Activated naive CD8-positive, alpha-beta T cell treated with anti-CD3 and anti-CD28 coated beads, Interleukin-2, amount 10 ng/mL, durations not matched to agents 7 days and 5 days (primary cell): ENCODE measurements at regions not wholly inside any gene's neighbourhood (a gene's known extent, or its start where the extent isn't known, plus 50 kb on each side); places are given as distances from the start of the nearest gene placed in this dataset.
A peak's percentile ranks its signal among the peaks of the same experiment; 100 is the strongest.

Experiments
- ATAC-seq: fragments of 150-1000 bp; cut with Tn5 transposase; one replicate; pipeline ENCODE4 v1.10.0; 2021; ENCODE audit warnings: low read depth, moderate library complexity
- POLR2A ChIA-PET: fragments of 350-600 bp; sonication (Branson Sonifier 250); formaldehyde crosslinking; loops from one replicate; lab custom pipeline; 2021; ENCODE audit warnings: antibody characterized with exemption; lab: Charles Lee
- DNase-seq: peaks from one replicate; pipeline ENCODE4 v3.0.0; 2021
- H3K27ac Mint-ChIP-seq: one replicate; pipeline ENCODE4 v1.8.0; 2022; ENCODE audit warnings: mild to moderate bottlenecking, mixed read lengths
- H3K27me3 Mint-ChIP-seq: one replicate; pipeline ENCODE4 v1.8.0; 2022; ENCODE audit warnings: mild to moderate bottlenecking, moderate library complexity, mixed read lengths
- H3K36me3 Mint-ChIP-seq: one replicate; pipeline ENCODE4 v1.8.0; 2021; ENCODE audit warnings: mild to moderate bottlenecking, mixed read lengths
- H3K4me1 Mint-ChIP-seq: one replicate; pipeline ENCODE4 v1.8.0; 2021; ENCODE audit warnings: mixed read lengths
- H3K4me3 Mint-ChIP-seq: one replicate; pipeline ENCODE4 v1.8.0; 2022; ENCODE audit warnings: mild to moderate bottlenecking, moderate library complexity, mixed read lengths
- H3K9me3 Mint-ChIP-seq: one replicate; pipeline ENCODE4 v1.8.0; 2021; ENCODE audit warnings: mixed read lengths

DNA sequence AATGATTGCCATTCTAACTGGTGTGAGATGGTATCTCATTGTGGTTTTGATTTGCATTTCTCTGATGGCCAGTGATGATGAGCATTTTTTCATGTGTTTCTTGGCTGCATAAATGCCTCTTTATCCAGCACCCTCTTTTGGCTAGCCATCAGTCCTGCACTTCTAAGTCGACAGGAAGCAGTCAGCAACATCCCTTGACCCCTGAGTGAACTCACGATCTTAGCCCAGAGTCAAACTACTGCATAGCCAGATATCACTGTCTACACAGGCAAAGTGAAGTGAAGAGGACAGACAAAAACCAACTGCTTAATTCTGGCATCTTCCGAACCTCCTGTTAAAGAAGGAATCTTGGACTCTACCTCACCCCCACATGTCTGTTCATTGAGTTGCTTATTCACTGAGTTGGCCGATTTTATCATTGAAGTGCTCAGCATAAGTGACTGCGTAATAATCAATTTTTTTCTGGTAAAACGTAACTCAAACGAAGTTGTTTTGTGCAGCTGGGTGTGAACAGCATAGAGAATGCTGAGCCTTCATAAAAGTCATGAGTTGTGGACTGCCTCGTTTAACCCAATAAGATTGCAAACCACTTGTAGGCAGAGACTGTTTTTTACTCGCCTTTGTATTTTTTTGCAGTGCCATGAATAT lies 304.2 kb downstream of the COG6 start:
- Mint-ChIP-seq H3K36me3 (peaks cover 3% of the 10 kb centered on the region), H3K27me3 (no peaks in the 10 kb centered on the region)
- peak; percentile 32 for ATAC-seq

DNA sequence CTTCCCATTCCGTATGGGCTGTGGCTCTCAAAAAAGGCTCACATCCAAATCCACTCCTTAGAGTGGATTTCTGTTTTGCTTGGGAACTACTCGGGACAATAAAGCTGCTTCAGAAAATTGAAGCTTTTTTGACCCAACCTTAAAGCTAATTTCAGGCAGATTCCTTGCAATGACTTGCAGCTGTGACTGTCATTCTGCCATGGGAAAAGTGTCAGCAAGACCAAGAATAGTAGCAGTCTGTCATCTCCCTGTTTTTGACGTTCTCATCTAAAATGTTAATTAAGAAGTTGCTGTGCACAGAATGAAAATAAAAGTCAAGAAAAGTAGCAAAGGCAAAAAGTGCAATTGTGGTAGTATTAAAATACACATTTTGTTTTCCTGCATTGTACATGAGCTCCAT lies 304.7 kb downstream of the COG6 start:
- POLR2A ChIA-PET: interaction anchor here (0.6 kb wide), 1 partner anchor 1309 kb away, joined by 3 read pairs; no protein-coding TSS in a partner anchor
- ATAC-seq (no peak), DNase-seq (no peak)
- Mint-ChIP-seq H3K27ac (no peak overlapping the region), H3K4me3 (no peak overlapping the region), H3K9me3 (peaks cover 1% of the 10 kb centered on the region), H3K4me1 (peaks cover 34% of the 10 kb centered on the region), H3K36me3 (peaks cover 3% of the 10 kb centered on the region), H3K27me3 (no peaks in the 10 kb centered on the region)

More for the DNA sequence above, 304.2 kb downstream of the COG6 start:
- no peak for DNase-seq
- peaks cover 34% of the 10 kb centered on the region for H3K4me1 Mint-ChIP-seq
- no peak overlapping the region for H3K27ac Mint-ChIP-seq
- no peak overlapping the region for H3K4me3 Mint-ChIP-seq
- peaks cover 1% of the 10 kb centered on the region for H3K9me3 Mint-ChIP-seq
- POLR2A ChIA-PET: interaction anchor here (0.6 kb wide), 1 partner anchor 1309 kb away, joined by 3 read pairs; no protein-coding TSS in a partner anchor

DNA sequence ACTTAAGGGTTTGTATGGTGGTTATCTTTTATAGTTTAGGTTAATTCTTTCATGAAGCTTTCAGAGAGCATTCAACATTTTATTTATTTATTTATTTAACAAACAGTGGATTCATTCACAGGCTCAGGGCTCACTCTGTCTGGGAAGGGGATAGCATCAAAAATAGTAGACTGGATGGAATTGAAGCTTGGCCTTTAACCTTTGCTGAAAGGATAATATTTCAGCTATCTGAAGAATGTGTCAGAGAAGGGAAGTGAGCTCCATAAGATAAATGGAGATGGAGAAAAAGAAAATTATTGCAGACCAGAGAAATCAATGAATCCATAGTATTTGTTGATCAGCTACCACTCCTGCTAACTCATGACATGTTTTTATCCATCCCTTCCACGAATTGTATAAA lies 305.6 kb downstream of the COG6 start:
- peaks cover 1% of the 10 kb centered on the region for H3K9me3 Mint-ChIP-seq
- H3K4me3 Mint-ChIP-seq: no peak overlapping the region
- no peak overlapping the region for H3K27ac Mint-ChIP-seq
- POLR2A ChIA-PET: no interaction called here
- peaks cover 3% of the 10 kb centered on the region for H3K36me3 Mint-ChIP-seq
- no peaks in the 10 kb centered on the region for H3K27me3 Mint-ChIP-seq
- DNase-seq (no peak), ATAC-seq (no peak)
- H3K4me1 Mint-ChIP-seq: peaks cover 27% of the 10 kb centered on the region

DNA sequence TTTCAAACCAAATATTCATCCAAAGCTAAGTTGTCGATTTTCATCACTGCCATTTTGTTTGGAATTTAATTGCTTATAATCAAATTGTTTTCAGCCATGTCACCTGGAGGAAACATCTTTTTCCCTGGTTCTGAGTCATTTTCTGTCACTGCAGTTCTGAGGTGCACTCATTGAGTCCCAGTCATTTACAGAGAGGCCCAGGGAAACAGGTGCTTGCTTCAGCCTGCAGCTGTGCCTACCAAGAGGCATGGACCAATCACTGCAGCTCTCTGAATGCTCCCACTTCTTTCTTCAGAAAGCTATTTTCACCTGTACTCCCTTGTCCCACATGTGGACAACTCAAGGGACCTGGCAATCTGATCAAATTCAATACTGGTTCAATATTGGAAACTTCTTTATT lies 308.1 kb downstream of the COG6 start:
- ATAC-seq: no peak
- no peak overlapping the region for H3K4me3 Mint-ChIP-seq

DNA sequence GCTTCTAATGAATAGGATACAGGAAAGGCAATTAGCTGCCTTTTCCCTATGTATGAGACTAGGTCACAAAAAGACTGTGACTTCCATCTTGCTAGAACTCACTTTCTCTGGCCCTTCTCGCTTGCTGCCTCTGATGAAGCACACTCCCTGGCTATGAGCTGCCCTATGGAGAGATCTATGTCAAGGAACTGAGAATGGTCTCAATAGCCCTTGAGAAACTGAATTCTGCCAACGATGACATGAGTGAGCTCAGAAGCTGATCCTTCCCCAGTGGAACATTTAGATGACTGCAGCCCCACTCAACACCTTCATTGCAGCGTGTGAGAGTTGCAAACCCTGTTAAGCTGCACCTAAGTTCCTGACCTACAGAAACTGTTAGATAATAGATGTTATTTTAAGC lies 309.8 kb downstream of the COG6 start:
- DNase-seq (no peak), ATAC-seq (no peak)
- no peaks in the 10 kb centered on the region for H3K4me1 Mint-ChIP-seq
- no peak overlapping the region for H3K27ac Mint-ChIP-seq
- no peak overlapping the region for H3K4me3 Mint-ChIP-seq
- H3K36me3 Mint-ChIP-seq: peaks cover 2% of the 10 kb centered on the region
- H3K27me3 Mint-ChIP-seq: peaks cover 2% of the 10 kb centered on the region
- peaks cover 5% of the 10 kb centered on the region for H3K9me3 Mint-ChIP-seq
- POLR2A ChIA-PET: interaction anchor here (0.6 kb wide), 1 partner anchor 281 kb away, joined by 3 read pairs; no protein-coding TSS in a partner anchor

More for the DNA sequence above, 308.1 kb downstream of the COG6 start:
- Mint-ChIP-seq H3K36me3 (peaks cover 2% of the 10 kb centered on the region), H3K27ac (no peak overlapping the region), H3K27me3 (no peaks in the 10 kb centered on the region), H3K4me1 (peaks cover 5% of the 10 kb centered on the region), H3K9me3 (peaks cover 4% of the 10 kb centered on the region)
- no peak for DNase-seq
- POLR2A ChIA-PET: no interaction called here

DNA sequence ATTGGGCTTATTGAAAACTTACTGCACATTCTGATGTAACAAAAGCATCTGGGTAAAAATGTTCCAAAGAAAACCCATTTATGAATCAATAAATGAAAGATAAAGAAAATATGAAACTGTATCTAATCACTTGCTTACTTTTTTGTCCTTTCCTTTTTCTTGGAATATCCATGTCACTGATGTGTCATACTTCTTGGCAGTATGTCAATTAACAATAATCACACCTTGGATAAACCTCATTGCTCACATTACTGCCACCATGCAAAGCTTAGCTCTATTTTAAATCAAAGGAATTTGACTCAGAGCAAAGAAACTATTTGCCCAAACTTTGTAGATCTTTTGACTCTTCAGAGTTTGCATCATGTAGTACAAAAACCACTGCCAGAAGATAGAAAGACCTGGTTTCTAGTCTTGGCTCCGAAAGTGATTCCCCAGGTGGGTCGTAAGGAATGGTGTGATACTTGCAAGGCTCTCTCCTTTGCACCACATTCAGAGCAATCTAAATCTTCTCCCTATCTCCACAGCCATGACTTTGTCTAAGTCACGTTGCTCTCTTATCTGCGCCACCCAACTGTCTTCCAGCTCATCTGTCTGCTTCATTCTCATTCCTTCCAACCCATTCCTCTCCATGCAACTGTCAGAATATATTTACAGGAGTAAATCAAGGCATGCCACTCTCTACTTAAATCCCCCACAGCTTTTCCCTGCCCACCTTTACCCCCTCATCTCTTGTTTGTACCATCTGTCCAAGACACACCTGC lies 311.9 kb downstream of the COG6 start:
- Mint-ChIP-seq H3K27me3 (peaks cover 2% of the 10 kb centered on the region), H3K36me3 (peaks cover 2% of the 10 kb centered on the region)
- POLR2A ChIA-PET: no interaction called here

DNA sequence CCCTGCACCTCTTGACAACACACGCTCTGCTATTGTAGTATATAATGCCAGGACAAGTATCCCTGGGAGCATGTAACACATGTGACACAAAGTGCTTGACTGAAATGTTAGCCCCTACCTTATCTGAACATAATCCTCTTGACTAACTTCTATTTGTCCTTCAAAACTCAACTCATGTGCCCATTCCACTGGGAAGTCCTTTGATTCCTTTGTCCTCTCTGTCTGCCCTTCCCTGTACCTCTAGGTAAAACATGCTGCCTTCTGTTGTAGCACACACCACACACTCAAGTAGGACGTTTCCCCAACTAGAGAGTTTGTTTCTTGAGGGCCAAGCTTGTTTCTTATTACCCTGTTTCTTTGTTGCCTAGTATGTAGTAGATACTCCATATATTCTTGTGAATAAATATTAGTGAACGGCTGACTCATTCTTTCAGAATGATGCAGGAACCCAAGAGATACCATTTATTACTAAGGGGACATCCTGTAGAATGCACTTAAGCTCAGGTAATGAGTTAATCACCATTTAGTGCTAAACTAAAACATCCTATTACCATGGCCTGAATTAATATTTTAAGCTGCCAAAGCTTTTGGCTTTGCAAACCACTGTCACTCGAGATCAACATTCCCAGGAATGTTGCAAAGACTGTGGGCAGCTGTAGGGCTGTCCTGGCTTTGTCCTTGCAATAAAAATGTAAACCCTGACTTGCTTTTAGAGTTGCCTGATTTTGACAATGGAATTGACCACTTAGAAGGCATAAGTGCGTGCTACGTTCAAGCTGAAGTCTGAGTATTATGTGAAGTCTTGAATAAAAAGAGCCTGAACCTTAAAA lies 313.4 kb downstream of the COG6 start:
- H3K9me3 Mint-ChIP-seq: peaks cover 10% of the 10 kb centered on the region
- ATAC-seq: no peak
- H3K4me3 Mint-ChIP-seq: no peak overlapping the region
- peaks cover 2% of the 10 kb centered on the region for H3K36me3 Mint-ChIP-seq
- DNase-seq: no peak
- POLR2A ChIA-PET: no interaction called here
- peaks cover 2% of the 10 kb centered on the region for H3K27me3 Mint-ChIP-seq
- H3K27ac Mint-ChIP-seq: no peak overlapping the region
- H3K4me1 Mint-ChIP-seq: no peaks in the 10 kb centered on the region

More for the DNA sequence above, 311.9 kb downstream of the COG6 start:
- Mint-ChIP-seq H3K9me3 (peaks cover 10% of the 10 kb centered on the region), H3K27ac (no peak overlapping the region), H3K4me1 (no peaks in the 10 kb centered on the region), H3K4me3 (no peak overlapping the region)
- ATAC-seq (no peak), DNase-seq (no peak)

DNA sequence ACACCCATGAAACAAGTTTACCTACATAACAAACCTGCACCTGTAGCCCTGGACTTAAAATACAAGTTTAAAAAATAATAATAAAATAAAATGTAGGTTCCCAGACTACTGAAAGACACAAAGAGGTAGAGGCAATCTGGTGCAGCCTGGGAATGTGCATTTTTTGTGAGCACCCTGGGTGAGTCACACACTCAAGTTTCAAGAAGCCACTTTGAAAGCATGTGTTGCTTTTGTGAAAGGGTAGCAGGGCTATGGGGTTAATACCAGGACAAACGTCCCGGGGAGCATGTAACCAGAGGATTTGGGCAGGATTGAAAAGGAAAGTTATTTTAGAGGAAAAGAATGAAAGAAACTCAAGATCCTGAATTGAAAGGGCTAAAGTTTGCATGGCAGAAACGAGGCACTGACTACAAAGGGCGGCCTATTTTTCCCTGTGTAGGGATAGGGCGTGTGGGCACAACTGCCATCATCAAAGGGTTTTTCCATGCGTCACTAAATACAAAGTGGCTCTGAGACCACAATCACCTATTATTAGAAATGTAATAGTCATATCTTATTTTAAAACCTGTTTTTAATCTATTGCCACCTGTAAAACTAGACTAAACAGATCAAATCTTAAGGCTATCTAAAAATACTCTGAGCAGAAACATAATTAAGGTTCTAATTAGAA lies 314.9 kb downstream of the COG6 start:
- Mint-ChIP-seq H3K27ac (no peak overlapping the region), H3K4me1 (no peaks in the 10 kb centered on the region), H3K4me3 (no peak overlapping the region), H3K27me3 (peaks cover 2% of the 10 kb centered on the region), H3K9me3 (peaks cover 10% of the 10 kb centered on the region), H3K36me3 (peaks cover 2% of the 10 kb centered on the region)
- no peak for DNase-seq
- POLR2A ChIA-PET: no interaction called here
- no peak for ATAC-seq

DNA sequence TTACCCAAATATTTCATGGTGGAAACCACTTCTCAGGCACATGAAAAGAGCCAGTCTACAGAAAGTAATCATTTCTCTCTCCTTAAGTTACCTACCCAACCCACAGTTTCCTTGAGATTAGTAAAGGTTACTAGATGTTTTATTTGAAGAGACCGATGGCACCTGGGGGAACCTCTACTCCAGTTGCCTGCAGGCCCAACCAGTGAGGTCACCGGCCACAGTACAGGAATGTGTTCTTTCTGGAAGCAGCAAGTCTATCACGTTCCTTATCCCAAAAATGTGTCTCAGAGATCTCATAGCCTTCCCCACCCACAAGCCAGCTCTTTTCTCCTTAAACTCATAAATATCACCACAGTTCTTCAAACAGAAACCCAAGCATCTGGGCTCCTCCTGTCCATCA lies 316.1 kb downstream of the COG6 start:
- no peaks in the 10 kb centered on the region for H3K4me1 Mint-ChIP-seq
- DNase-seq (no peak), ATAC-seq (no peak)
- peaks cover 2% of the 10 kb centered on the region for H3K36me3 Mint-ChIP-seq
- POLR2A ChIA-PET: no interaction called here
- H3K4me3 Mint-ChIP-seq: no peak overlapping the region
- H3K27me3 Mint-ChIP-seq: peaks cover 2% of the 10 kb centered on the region
- H3K9me3 Mint-ChIP-seq: peaks cover 10% of the 10 kb centered on the region
- no peak overlapping the region for H3K27ac Mint-ChIP-seq

DNA sequence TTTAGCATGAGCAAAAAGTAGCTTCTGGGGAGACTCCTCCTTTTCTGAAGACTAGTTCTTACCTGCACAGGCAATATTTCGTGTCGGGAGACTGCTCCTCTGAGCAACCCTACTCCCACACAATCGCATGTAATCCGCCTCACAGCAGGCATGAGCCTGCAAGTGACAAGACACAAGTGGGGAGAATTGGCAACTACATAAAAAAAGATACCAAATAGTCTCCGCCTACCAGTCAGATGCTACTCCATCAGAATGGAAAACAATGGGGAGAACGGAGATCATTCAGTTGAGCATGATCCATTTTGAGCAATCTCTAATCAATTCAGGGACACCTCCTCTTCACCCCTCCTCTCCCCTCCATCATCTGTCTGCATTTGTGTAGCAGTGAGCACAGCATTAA lies 321.0 kb downstream of the COG6 start:
- H3K9me3 Mint-ChIP-seq: peaks cover 4% of the 10 kb centered on the region
- H3K36me3 Mint-ChIP-seq: no peaks in the 10 kb centered on the region
- no peaks in the 10 kb centered on the region for H3K4me1 Mint-ChIP-seq
- DNase-seq: no peak
- no peak overlapping the region for H3K27ac Mint-ChIP-seq
- POLR2A ChIA-PET: no interaction called here
- peaks cover 6% of the 10 kb centered on the region for H3K27me3 Mint-ChIP-seq
- H3K4me3 Mint-ChIP-seq: no peak overlapping the region
- ATAC-seq: no peak

DNA sequence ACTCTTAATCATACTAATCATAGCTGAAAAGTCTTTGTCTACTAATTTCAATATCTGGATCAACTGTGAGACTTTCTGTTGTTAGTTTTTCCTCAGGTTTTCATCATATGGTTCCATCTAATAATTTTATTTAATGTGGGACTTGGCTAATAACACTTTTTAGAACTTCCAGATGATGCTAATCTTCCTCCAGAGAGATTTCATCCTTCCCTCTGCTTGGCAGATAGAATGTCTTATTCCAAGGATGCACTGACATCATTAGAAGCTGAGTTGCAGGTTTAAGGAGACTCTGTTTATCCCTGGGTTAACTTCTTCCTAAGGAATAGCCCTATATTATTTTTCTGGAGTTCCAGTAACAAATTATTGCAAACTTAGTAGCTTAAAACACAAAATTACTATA lies 325.6 kb downstream of the COG6 start:
- Mint-ChIP-seq H3K27ac (no peak overlapping the region), H3K36me3 (no peaks in the 10 kb centered on the region), H3K27me3 (peaks cover 12% of the 10 kb centered on the region), H3K4me1 (no peaks in the 10 kb centered on the region), H3K9me3 (peaks cover 2% of the 10 kb centered on the region), H3K4me3 (no peak overlapping the region)
- POLR2A ChIA-PET: no interaction called here
- ATAC-seq (no peak), DNase-seq (no peak)

DNA sequence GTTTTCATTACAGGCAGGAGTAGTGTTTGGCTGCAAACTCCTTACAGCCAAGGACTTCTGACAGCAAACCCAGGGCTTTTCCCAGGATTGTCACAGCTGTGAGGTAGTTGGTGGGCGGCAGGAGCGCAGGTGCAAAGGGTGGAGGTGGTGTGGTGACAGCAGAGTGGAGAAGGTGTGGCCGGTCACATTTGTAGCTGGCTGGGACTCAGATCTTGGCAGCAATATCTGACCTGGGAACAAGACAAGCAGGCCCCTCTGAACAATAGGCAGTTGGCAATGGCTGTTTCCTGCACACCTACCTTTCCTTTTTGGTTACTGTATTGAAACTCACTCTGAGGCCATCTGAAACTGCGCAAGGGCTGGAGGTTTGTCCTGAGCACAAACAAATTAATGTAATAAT lies 327.3 kb downstream of the COG6 start:
- POLR2A ChIA-PET: no interaction called here
- DNase-seq (no peak), ATAC-seq (no peak)
- no peaks in the 10 kb centered on the region for H3K4me1 Mint-ChIP-seq
- peaks cover 2% of the 10 kb centered on the region for H3K9me3 Mint-ChIP-seq
- H3K36me3 Mint-ChIP-seq: no peaks in the 10 kb centered on the region
- peaks cover 12% of the 10 kb centered on the region for H3K27me3 Mint-ChIP-seq
- no peak overlapping the region for H3K4me3 Mint-ChIP-seq
- H3K27ac Mint-ChIP-seq: no peak overlapping the region

DNA sequence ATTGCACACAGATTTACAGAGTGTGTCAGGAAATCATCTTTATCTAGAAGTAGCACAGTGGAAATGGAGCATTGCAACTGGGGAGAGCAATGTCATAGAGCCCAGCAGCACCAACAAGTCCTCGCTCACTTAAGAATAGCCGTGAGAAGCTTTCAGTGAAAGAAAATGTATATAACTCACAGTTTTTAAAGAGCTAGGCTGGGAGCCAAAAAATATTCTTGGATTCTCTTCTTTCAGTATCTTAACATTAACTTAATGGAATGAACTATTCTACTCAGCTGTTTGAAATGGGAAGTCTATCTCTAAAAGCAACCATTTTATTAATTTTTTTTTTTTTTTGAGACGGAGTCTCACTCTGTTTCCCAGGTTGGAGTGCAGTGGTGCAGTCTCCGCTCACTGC lies 329.6 kb downstream of the COG6 start:
- no peak overlapping the region for H3K4me3 Mint-ChIP-seq
- POLR2A ChIA-PET: no interaction called here
- H3K27ac Mint-ChIP-seq: no peak overlapping the region
- peaks cover 3% of the 10 kb centered on the region for H3K9me3 Mint-ChIP-seq
- DNase-seq (no peak), ATAC-seq (no peak)
- H3K27me3 Mint-ChIP-seq: peaks cover 13% of the 10 kb centered on the region
- no peaks in the 10 kb centered on the region for H3K36me3 Mint-ChIP-seq
- no peaks in the 10 kb centered on the region for H3K4me1 Mint-ChIP-seq
